C4-2B (cell line): ENCODE measurements at regions not wholly inside any gene's neighbourhood (a gene's known extent, or its start where the extent isn't known, plus 50 kb on each side); places are given as distances from the start of the nearest gene placed in this dataset.

ENCODE experiments used
- ZFX ChIP-seq: fragments of 450-650 bp; IDR thresholded peaks from 2 replicates; pipeline ENCODE4 v1.6.1; 2017
- TF ChIP-seq, protein P1 (sequence below): fragments of 450-650 bp; conservative IDR thresholded peaks from 2 replicates; pipeline ENCODE4 v1.5.1; 2017; ENCODE audit warnings: mild to moderate bottlenecking

DNA sequence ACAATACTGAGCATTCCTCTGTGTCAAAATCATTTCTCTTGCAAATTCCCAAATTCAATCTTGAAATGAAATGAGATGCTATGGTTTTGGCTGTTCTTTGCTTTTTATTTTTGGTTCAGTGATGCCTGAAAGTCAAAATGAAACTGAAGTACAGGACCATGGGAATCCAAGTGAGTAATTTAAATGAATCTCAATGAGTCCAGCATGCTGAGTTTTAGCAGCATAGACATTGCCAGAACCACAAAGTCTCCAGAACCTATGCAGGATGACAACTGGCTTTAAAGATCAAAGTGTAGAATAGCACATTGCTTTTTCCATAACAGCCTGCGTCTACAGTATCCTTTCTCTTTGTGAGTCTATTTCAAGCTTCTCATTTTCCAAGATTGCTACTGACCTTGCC lies 1050.7 kb upstream of the PIK3C3 start:
- TF ChIP-seq, protein P1, sequence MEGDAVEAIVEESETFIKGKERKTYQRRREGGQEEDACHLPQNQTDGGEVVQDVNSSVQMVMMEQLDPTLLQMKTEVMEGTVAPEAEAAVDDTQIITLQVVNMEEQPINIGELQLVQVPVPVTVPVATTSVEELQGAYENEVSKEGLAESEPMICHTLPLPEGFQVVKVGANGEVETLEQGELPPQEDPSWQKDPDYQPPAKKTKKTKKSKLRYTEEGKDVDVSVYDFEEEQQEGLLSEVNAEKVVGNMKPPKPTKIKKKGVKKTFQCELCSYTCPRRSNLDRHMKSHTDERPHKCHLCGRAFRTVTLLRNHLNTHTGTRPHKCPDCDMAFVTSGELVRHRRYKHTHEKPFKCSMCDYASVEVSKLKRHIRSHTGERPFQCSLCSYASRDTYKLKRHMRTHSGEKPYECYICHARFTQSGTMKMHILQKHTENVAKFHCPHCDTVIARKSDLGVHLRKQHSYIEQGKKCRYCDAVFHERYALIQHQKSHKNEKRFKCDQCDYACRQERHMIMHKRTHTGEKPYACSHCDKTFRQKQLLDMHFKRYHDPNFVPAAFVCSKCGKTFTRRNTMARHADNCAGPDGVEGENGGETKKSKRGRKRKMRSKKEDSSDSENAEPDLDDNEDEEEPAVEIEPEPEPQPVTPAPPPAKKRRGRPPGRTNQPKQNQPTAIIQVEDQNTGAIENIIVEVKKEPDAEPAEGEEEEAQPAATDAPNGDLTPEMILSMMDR, result no peak
- TF ChIP-seq ZFX, result no peak
